Neuronal stem cell (in vitro differentiated cells): ENCODE measurements at regions not wholly inside any gene's neighbourhood (a gene's known extent, or its start where the extent isn't known, plus 50 kb on each side); places are given as distances from the start of the nearest gene placed in this dataset.
A peak's percentile ranks its signal among the peaks of the same experiment; 100 is the strongest.

Experiments
- DNase-seq: peaks from one replicate; pipeline ENCODE4 v3.0.0-alpha.2; 2013; ENCODE audit warnings: low spot score
- H2AFZ ChIP-seq: one replicate; pipeline ENCODE4 v1.6.1; 2013; ENCODE audit warnings: mild to moderate bottlenecking, low read length, inconsistent platforms
- H2AK5ac ChIP-seq: 2 replicates; pipeline ENCODE4 v1.6.1; 2013; ENCODE audit warnings: low read depth, mild to moderate bottlenecking, inconsistent platforms, low read length, moderate library complexity, mixed read lengths
- H2BK120ac ChIP-seq: 2 replicates; pipeline ENCODE4 v1.6.1; 2013; ENCODE audit warnings: low read depth, mild to moderate bottlenecking, inconsistent platforms, low read length, moderate library complexity, mixed read lengths
- H2BK12ac ChIP-seq: one replicate; pipeline ENCODE4 v1.6.1; 2013; ENCODE audit warnings: low read length, inconsistent platforms
- H2BK15ac ChIP-seq: 2 replicates; pipeline ENCODE4 v1.6.1; 2013; ENCODE audit warnings: mild to moderate bottlenecking, low read length, inconsistent platforms, mixed read lengths
- H2BK5ac ChIP-seq: one replicate; pipeline ENCODE4 v1.6.1; 2013; ENCODE audit warnings: inconsistent platforms, mild to moderate bottlenecking, low read length, moderate library complexity
- H3K14ac ChIP-seq: one replicate; pipeline ENCODE4 v1.6.1; 2013; ENCODE audit warnings: low read length, inconsistent platforms
- H3K18ac ChIP-seq: 2 replicates; pipeline ENCODE4 v1.6.1; 2013; ENCODE audit warnings: low read length, inconsistent platforms
- H3K23ac ChIP-seq: 2 replicates; pipeline ENCODE4 v1.6.1; 2013; ENCODE audit warnings: low read depth, mild to moderate bottlenecking, mixed read lengths, low read length, inconsistent platforms; ENCODE audit not compliant: poor library complexity
- H3K27ac ChIP-seq: replicated peaks from 3 replicates; pipeline ENCODE4 v1.5.1; 2013; ENCODE audit warnings: low read length, inconsistent platforms
- H3K27me3 ChIP-seq, 3 experiments: 2 replicates each; pipeline ENCODE4 v1.6.1; 2013; ENCODE audit warnings: low read length in 3 of 3, mild to moderate bottlenecking in 2 of 3, inconsistent platforms in 1 of 3, low read depth in 1 of 3, mixed read lengths in 1 of 3, moderate library complexity in 1 of 3; ENCODE audit not compliant: control insufficient read depth in 3 of 3, insufficient read depth in 3 of 3
- H3K36me3 ChIP-seq, 2 donors: replicated peaks in 1 of 2; 2 replicates each; pipeline ENCODE4 v1.6.1; 2013; ENCODE audit warnings: low read length in 2 of 2; ENCODE audit not compliant: control insufficient read depth in 2 of 2, insufficient read depth in 2 of 2
- H3K4ac ChIP-seq: 2 replicates; pipeline ENCODE4 v1.6.1; 2013; ENCODE audit warnings: inconsistent platforms, mild to moderate bottlenecking, low read length, moderate library complexity
- H3K4me1 ChIP-seq, 2 donors: 1 replicate in 1 of 2; 2 replicates in 1 of 2; pipeline ENCODE4 v1.6.1; 2013; ENCODE audit warnings: low read length in 2 of 2, low read depth in 1 of 2; ENCODE audit not compliant: control insufficient read depth in 2 of 2, insufficient read depth in 1 of 2
- H3K4me2 ChIP-seq: one replicate; pipeline ENCODE4 v1.6.1; 2013; ENCODE audit warnings: mild to moderate bottlenecking, low read length, inconsistent platforms; ENCODE audit not compliant: insufficient read depth, poor library complexity, severe bottlenecking
- H3K4me3 ChIP-seq, 2 donors: 2 replicates each; pipeline ENCODE4 v1.5.1; 2013; ENCODE audit warnings: low read length in 2 of 2, mild to moderate bottlenecking in 2 of 2, inconsistent platforms in 1 of 2, moderate library complexity in 1 of 2
- H3K79me1 ChIP-seq: one replicate; pipeline ENCODE4 v1.6.1; 2013; ENCODE audit warnings: low read depth, mild to moderate bottlenecking, inconsistent platforms, low read length, moderate library complexity
- H3K9ac ChIP-seq: one replicate; pipeline ENCODE4 v1.6.1; 2013; ENCODE audit warnings: mild to moderate bottlenecking, low read depth, low read length, inconsistent platforms; ENCODE audit not compliant: poor library complexity
- H3K9me3 ChIP-seq, 2 donors: replicated peaks in 1 of 2; 2 replicates each; pipeline versions ENCODE3 to v1.6.1; 2013; ENCODE audit warnings: low read length in 2 of 2, mild to moderate bottlenecking in 2 of 2, inconsistent platforms in 1 of 2, low read depth in 1 of 2, mixed read lengths in 1 of 2, moderate library complexity in 1 of 2; ENCODE audit not compliant: control insufficient read depth in 2 of 2, insufficient read depth in 1 of 2
- H4K8ac ChIP-seq: one replicate; pipeline ENCODE4 v1.6.1; 2013; ENCODE audit warnings: low read depth, mild to moderate bottlenecking, inconsistent platforms, low read length, moderate library complexity
- H4K91ac ChIP-seq: one replicate; pipeline ENCODE4 v1.6.1; 2013; ENCODE audit warnings: low read length, low read depth, mild to moderate bottlenecking, inconsistent platforms; ENCODE audit not compliant: poor library complexity
- WGBS, 2 donors: extraction: QIAGEN DNeasy Blood & Tissue Kit; methylation state at CpG; one replicate each; pipeline ENCODE4 v1.1.7; 2013; ENCODE audit warnings: missing lambda C conversion rate in 2 of 2, mixed read lengths in 1 of 2; ENCODE audit not compliant: insufficient read length in 2 of 2, insufficient replicate concordance in 1 of 2; ENCODE audit errors: extremely low coverage in 2 of 2; 5-methylcytosine and 5-hydroxymethylcytosine counted together

DNA sequence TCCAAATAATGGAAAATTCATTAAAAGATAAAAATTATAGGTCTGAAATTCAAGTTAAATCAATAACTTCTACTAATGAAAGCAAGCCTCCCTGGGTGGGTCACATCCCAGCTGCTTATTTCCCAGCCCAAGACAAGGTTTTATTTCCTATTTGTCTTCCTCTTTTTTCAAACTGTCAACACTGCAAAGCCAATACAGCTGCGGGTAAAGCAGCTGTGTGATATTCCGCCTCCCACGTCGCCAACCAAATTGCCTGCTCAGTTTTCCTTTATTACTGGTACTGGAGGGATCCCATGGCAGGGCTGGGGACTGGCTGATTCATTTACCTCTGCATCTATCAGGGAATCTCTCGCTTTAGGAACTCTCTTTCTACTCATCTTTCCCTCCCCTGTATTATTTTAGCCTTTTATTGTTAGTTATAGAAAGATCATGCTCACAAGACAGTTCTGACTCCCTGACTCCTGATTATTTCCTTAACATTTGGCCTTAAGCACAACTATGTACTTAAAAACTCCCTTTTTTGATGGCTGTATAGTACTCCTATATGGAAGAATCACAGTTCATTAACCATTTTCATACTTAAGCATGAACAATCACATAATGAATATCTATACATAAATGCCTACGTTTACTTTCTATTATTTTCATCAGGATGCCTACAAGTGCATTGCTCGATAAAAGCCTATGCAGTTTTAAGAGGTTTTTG is 253.1 kb downstream of the CDCA7 start:
- Histone ChIP-seq H2BK15ac (no peak overlapping the region), H3K36me3 (no peaks in the 10 kb centered on the region), H4K8ac (no peak overlapping the region), H3K14ac (no peak overlapping the region), H2BK5ac (no peak overlapping the region), H3K4ac (no peak overlapping the region), H3K4me2 (no peak overlapping the region), H2AFZ (no peak overlapping the region), H3K4me3 (no peak overlapping the region), H3K4me1 (peaks cover 2 to 22% of the 10 kb centered on the region in 2 donors), H3K18ac (no peak overlapping the region), H2AK5ac (no peak overlapping the region), H3K9ac (no peak overlapping the region), H3K79me1 (no peaks in the 10 kb centered on the region), H3K23ac (no peak overlapping the region), H2BK12ac (no peak overlapping the region), H4K91ac (no peak overlapping the region), H2BK120ac (no peak overlapping the region), H3K27me3 (no peaks in the 10 kb centered on the region), H3K9me3 (peaks cover 0 to 24% of the 10 kb centered on the region in 2 donors), H3K27ac (no peak overlapping the region)
- DNase-seq: no peak
- no CpG with 5 or more reads among the region's 7 CpGs for WGBS, 2 donors

GRCh38 chr2:173611121-173611520 is 256.4 kb downstream of the CDCA7 start:
- Histone ChIP-seq H2AFZ (no peak overlapping the region), H3K18ac (no peak overlapping the region), H2BK5ac (no peak overlapping the region), H2BK12ac (no peak overlapping the region), H2BK15ac (no peak overlapping the region), H3K27me3 (no peaks in the 10 kb centered on the region), H3K9me3 (no peaks in the 10 kb centered on the region), H3K4me3 (no peak overlapping the region), H3K36me3 (no peaks in the 10 kb centered on the region), H3K23ac (no peak overlapping the region), H2AK5ac (no peak overlapping the region), H3K4me1 (peaks cover 2 to 18% of the 10 kb centered on the region in 2 donors), H3K14ac (no peak overlapping the region), H3K4me2 (no peak overlapping the region), H2BK120ac (no peak overlapping the region), H3K4ac (no peak overlapping the region), H3K79me1 (no peaks in the 10 kb centered on the region), H4K91ac (no peak overlapping the region), H3K9ac (no peak overlapping the region), H3K27ac (no peak overlapping the region), H4K8ac (no peak overlapping the region)
- WGBS, 2 donors: no CpG with 5 or more reads among the region's 5 CpGs
- no peak for DNase-seq

DNA sequence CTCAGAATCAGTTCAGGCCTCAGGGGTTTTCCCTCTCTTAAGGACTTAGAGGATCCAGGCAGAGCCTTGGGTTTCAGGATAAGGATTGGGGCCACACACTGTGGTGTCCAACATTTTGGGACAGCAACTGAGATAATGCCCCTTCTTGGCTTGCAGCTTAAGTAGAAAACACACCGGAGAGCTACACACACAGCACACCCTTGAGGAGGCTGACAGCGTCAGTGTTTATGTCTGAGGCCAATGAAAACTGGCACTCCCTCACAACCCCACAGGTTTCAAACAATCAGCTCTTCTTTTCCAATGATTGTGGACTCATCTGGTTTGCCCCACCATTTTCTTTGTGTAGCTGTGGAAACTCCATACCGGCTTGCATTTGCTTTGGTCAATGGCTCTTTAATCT is 257.7 kb downstream of the CDCA7 start:
- H3K23ac ChIP-seq: no peak overlapping the region
- no peak for DNase-seq
- no peak overlapping the region for H4K91ac ChIP-seq
- H3K36me3 ChIP-seq: no peaks in the 10 kb centered on the region
- H3K4me3 ChIP-seq: no peak overlapping the region
- H3K4me2 ChIP-seq: no peak overlapping the region
- H3K27ac ChIP-seq: no peak overlapping the region
- H2BK5ac ChIP-seq: no peak overlapping the region
- no peak overlapping the region for H2BK120ac ChIP-seq
- no peaks in the 10 kb centered on the region for H3K27me3 ChIP-seq
- no peak overlapping the region for H2AK5ac ChIP-seq
- no peak overlapping the region for H3K9ac ChIP-seq
- no peak overlapping the region for H3K18ac ChIP-seq
- peaks cover 2 to 5% of the 10 kb centered on the region in 2 donors for H3K9me3 ChIP-seq
- H3K4ac ChIP-seq: no peak overlapping the region
- peak overlapping the region; percentile 42 for H2AFZ ChIP-seq
- no peak overlapping the region for H2BK12ac ChIP-seq
- H3K4me1 ChIP-seq: peaks cover 2 to 9% of the 10 kb centered on the region in 2 donors
- H4K8ac ChIP-seq: no peak overlapping the region
- no peak overlapping the region for H3K14ac ChIP-seq
- no peaks in the 10 kb centered on the region for H3K79me1 ChIP-seq
- H2BK15ac ChIP-seq: no peak overlapping the region
- WGBS, 2 donors: no CpG with 5 or more reads among the region's 3 CpGs

DNA sequence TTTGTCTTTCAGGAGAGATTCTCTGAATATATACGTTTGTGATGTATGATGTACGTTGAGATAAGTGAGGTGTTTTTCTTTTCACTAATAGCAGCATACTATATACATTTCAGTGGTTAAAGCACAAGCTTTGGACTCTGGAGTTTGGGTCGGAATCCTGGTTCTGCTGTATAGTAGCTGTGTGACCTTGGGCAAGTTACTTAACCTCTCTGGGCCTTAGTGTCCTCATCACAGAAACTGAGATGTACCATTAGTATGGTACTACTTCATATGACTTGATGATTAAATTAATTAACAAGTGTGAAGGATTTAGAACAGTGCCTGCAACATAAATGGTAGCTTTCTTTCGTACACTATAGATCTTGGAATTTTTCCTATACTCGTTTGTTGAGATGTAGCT is 258.7 kb downstream of the CDCA7 start:
- H3K4me3 ChIP-seq: no peak overlapping the region
- no peak overlapping the region for H2BK120ac ChIP-seq
- H3K9ac ChIP-seq: no peak overlapping the region
- no peak overlapping the region for H4K91ac ChIP-seq
- no peak overlapping the region for H3K27ac ChIP-seq
- H4K8ac ChIP-seq: no peak overlapping the region
- no peaks in the 10 kb centered on the region for H3K36me3 ChIP-seq
- H3K27me3 ChIP-seq: no peaks in the 10 kb centered on the region
- no peak overlapping the region for H3K18ac ChIP-seq
- DNase-seq: no peak
- H3K4ac ChIP-seq: no peak overlapping the region
- WGBS, 2 donors: no CpG with 5 or more reads among the region's 5 CpGs
- H2BK15ac ChIP-seq: no peak overlapping the region
- H2BK12ac ChIP-seq: no peak overlapping the region
- no peak overlapping the region for H3K23ac ChIP-seq
- peaks cover 2 to 4% of the 10 kb centered on the region in 2 donors for H3K4me1 ChIP-seq
- H3K79me1 ChIP-seq: no peaks in the 10 kb centered on the region
- H2AFZ ChIP-seq: no peak overlapping the region
- H2AK5ac ChIP-seq: no peak overlapping the region
- no peak overlapping the region for H2BK5ac ChIP-seq
- no peak overlapping the region for H3K4me2 ChIP-seq
- no peak overlapping the region for H3K14ac ChIP-seq
- peaks cover 2 to 6% of the 10 kb centered on the region in 2 donors for H3K9me3 ChIP-seq
